DOHH2 (cell line): ENCODE measurements at regions not wholly inside any gene's neighbourhood (a gene's known extent, or its start where the extent isn't known, plus 50 kb on each side); places are given as distances from the start of the nearest gene placed in this dataset.

Experiments
- CTCF ChIP-seq: fragments of 200-600 bp; sonication (generic); IDR thresholded peaks from one replicate; pipeline ENCODE4 v1.5.1; 2014; ENCODE audit warnings: antibody characterized with exemption, mild to moderate bottlenecking, low read depth, low read length; ENCODE audit not compliant: poor library complexity, severe bottlenecking
- EZH2phosphoT487 ChIP-seq: fragments of 200-600 bp; sonication (generic); IDR thresholded peaks from 2 replicates; pipeline ENCODE4 v1.6.1; 2017; ENCODE audit warnings: borderline replicate concordance, mild to moderate bottlenecking, antibody characterized with exemption, low read length, moderate library complexity, mixed read lengths

DNA sequence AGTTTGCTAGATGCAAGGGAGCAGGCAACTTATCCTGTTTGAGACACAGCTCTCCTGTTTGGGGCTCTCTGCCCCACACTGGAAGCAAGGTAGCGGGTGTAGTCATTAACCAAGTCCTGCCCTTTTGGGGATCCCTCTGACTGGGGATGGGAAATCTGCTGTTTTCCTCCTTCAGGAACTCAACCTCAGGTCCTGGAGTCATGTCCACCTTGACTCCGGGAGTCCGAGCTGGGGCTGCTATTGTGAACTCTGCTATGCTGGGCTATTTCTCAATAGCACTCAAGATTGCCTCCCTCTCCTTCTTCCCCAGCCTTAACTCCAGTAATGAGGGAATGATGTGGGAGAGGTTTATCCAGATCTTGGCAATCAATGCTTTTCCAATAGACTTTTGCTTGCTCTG, 54.1 kb upstream of the CHD6 start:
- no peak for TF ChIP-seq CTCF
- no peak for TF ChIP-seq EZH2phosphoT487
